ENCODE measurements at regions not wholly inside any gene's neighbourhood (a gene's known extent, or its start where the extent isn't known, plus 50 kb on each side); places are given as distances from the start of the nearest gene placed in this dataset.

- H3K36me3 ChIP-seq (ENCODE audit: insufficient read depth in 1 of 2, low read depth in 1 of 2), result no peaks in the 10 kb centered on the region
- H3K4me3 ChIP-seq, result no peak overlapping the region
- no peaks in the 10 kb centered on the region for H3K27me3 ChIP-seq (ENCODE audit: insufficient read depth in 3 of 3, low read length in 2 of 3)
- 68 to 83% (median 74%) methylated on average over 2 of the region's 2 CpGs for WGBS, 3 donors
- H3K27ac ChIP-seq, result no peak overlapping the region
- ATAC-seq (no peak), DNase-seq (no peak)
- H3K4me1 ChIP-seq, result no peaks in the 10 kb centered on the region
- no peaks in the 10 kb centered on the region for H3K9me3 ChIP-seq
- TF ChIP-seq, protein P1, sequence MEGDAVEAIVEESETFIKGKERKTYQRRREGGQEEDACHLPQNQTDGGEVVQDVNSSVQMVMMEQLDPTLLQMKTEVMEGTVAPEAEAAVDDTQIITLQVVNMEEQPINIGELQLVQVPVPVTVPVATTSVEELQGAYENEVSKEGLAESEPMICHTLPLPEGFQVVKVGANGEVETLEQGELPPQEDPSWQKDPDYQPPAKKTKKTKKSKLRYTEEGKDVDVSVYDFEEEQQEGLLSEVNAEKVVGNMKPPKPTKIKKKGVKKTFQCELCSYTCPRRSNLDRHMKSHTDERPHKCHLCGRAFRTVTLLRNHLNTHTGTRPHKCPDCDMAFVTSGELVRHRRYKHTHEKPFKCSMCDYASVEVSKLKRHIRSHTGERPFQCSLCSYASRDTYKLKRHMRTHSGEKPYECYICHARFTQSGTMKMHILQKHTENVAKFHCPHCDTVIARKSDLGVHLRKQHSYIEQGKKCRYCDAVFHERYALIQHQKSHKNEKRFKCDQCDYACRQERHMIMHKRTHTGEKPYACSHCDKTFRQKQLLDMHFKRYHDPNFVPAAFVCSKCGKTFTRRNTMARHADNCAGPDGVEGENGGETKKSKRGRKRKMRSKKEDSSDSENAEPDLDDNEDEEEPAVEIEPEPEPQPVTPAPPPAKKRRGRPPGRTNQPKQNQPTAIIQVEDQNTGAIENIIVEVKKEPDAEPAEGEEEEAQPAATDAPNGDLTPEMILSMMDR (IDR thresholded peaks at IDR 0.05), result no peak
- intact Hi-C loops (cut with DNase I), result no loop called here
These were observed 110.3 kb downstream of the MRPL39 start for GRCh38 chr21:25496825-25497482.

DNA sequence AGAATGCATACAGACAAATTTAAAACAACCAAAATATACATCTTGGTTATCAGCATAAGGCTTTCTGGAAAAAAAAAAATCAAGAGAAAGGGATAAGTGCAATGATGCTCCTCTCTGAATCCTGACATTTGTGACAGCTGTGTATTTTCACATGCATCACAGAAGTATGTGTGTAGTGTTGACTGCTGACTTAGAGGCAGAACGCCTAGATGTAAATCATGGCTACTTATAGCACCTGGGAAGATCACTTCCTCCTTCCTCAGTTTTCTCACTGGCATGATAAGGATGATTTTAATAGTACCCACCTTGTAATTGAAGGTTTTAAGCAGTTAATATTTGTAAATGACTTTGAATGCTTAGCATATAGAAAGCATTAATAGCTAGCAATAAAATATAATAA lies 112.5 kb downstream of the MRPL39 start:
- DNase-seq, result no peak
- ATAC-seq, result no peak
- no peaks in the 10 kb centered on the region for H3K9me3 ChIP-seq
- H3K4me1 ChIP-seq, result no peaks in the 10 kb centered on the region
- intact Hi-C loops (cut with DNase I), result no loop called here
- TF ChIP-seq, protein P1 (IDR thresholded peaks at IDR 0.05), result no peak
- no peak overlapping the region for H3K4me3 ChIP-seq
- H3K27ac ChIP-seq, result no peak overlapping the region
- H3K36me3 ChIP-seq (ENCODE audit: insufficient read depth in 1 of 2, low read depth in 1 of 2), result no peaks in the 10 kb centered on the region
- no peaks in the 10 kb centered on the region for H3K27me3 ChIP-seq (ENCODE audit: insufficient read depth in 3 of 3, low read length in 2 of 3)
- WGBS, 3 donors, result 63 to 74% (median 65%) methylated on average over 1 of the region's 1 CpG

DNA sequence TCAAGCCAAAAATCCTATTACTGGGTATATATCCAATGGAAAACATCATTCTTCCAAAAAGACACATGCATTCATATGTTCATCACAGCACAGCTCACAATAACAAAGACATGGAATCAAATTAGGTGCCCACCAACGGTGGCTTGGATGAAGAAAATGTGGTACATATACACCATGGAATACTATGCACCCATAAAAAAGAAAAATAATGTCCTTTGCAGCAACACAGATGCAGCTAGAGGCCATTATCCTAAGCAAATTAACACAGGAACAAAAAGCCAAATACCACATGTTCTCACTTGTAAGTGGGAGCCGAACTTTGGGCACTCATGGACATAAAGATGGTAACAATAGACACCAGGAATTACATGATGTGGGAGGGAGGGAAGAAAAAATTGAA lies 113.6 kb downstream of the MRPL39 start:
- no peak for ATAC-seq
- H3K4me3 ChIP-seq, result no peak overlapping the region
- WGBS, 3 donors, result 89 to 94% (median 90%) methylated on average over 2 of the region's 2 CpGs
- TF ChIP-seq, protein P1 (IDR thresholded peaks at IDR 0.05), result no peak
- no peaks in the 10 kb centered on the region for H3K9me3 ChIP-seq
- H3K4me1 ChIP-seq, result no peaks in the 10 kb centered on the region
- H3K27me3 ChIP-seq (ENCODE audit: insufficient read depth in 3 of 3, low read length in 2 of 3), result no peaks in the 10 kb centered on the region
- no peak for DNase-seq
- no peaks in the 10 kb centered on the region for H3K36me3 ChIP-seq (ENCODE audit: insufficient read depth in 1 of 2, low read depth in 1 of 2)
- intact Hi-C loops (cut with DNase I), result no loop called here
- no peak overlapping the region for H3K27ac ChIP-seq

DNA sequence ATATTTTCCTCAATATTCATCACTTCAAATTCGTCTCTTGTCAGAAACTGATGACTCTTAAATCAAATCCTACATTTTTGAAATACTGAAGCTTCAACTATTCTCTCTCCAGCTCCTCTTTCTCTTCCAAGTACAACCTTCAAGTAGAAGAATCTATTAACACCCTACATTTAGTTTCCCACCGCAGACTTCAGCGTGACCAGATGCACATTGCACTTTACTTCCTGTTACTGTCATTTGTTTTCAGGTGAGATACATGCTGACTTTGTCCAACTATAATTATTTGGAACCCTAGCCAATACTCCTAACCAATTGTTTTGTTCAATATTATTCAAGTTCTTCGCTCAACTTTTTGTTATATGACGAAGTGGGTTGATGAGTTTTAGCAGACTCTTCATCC lies 116.0 kb downstream of the MRPL39 start:
- ATAC-seq (no peak), DNase-seq (no peak)
- 85 to 91% (median 86%) methylated on average over 5 of the region's 5 CpGs for WGBS, 3 donors
- TF ChIP-seq, protein P1 (IDR thresholded peaks at IDR 0.05), result no peak
- Histone ChIP-seq H3K36me3 (ENCODE audit: insufficient read depth in 1 of 2, low read depth in 1 of 2) (no peaks in the 10 kb centered on the region), H3K4me3 (no peak overlapping the region), H3K27me3 (ENCODE audit: insufficient read depth in 3 of 3, low read length in 2 of 3) (no peaks in the 10 kb centered on the region), H3K9me3 (no peaks in the 10 kb centered on the region), H3K4me1 (no peaks in the 10 kb centered on the region), H3K27ac (no peak overlapping the region)
- intact Hi-C loops (cut with DNase I), result no loop called here

DNA sequence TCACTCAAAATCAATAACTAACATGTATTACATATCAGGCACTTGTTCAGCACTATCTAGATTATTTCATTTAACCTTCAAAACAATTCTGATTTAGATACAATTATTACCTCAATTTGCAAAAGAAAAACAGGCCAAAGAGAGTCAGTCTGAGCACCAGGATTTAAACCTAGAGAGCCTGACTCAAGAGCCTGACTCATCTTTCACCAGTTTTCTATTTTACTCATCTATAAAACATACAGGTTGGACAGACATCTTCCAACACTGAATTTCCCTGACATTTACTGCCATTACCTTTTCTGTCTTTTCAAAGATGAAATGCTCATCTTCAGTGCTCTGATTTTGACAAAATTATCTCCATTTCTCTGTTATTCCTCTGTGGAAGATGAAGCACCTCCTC lies 116.5 kb downstream of the MRPL39 start:
- H3K36me3 ChIP-seq (ENCODE audit: insufficient read depth in 1 of 2, low read depth in 1 of 2), result no peaks in the 10 kb centered on the region
- H3K9me3 ChIP-seq, result no peaks in the 10 kb centered on the region
- H3K4me1 ChIP-seq, result no peaks in the 10 kb centered on the region
- ATAC-seq (no peak), DNase-seq (no peak)
- no peaks in the 10 kb centered on the region for H3K27me3 ChIP-seq (ENCODE audit: insufficient read depth in 3 of 3, low read length in 2 of 3)
- no peak overlapping the region for H3K27ac ChIP-seq
- H3K4me3 ChIP-seq, result no peak overlapping the region
- intact Hi-C loops (cut with DNase I), result no loop called here
- TF ChIP-seq, protein P1 (IDR thresholded peaks at IDR 0.05), result no peak

Data from psoas muscle (tissue), 7 donors.